Endodermal cell (in vitro differentiated cells): ENCODE measurements at regions not wholly inside any gene's neighbourhood (a gene's known extent, or its start where the extent isn't known, plus 50 kb on each side); places are given as distances from the start of the nearest gene placed in this dataset.

Source experiments
- DNase-seq: peaks from one replicate; pipeline ENCODE4 v3.0.0-alpha.2; 2017
- H3K27ac ChIP-seq: 2 replicates; pipeline ENCODE4 v1.5.1; 2013; ENCODE audit warnings: mild to moderate bottlenecking, low read depth, low read length, moderate library complexity
- H3K27me3 ChIP-seq: 2 replicates; pipeline ENCODE4 v1.6.1; 2013; ENCODE audit warnings: mild to moderate bottlenecking, low read length, moderate library complexity; ENCODE audit not compliant: insufficient read depth, control insufficient read depth, poor library complexity, severe bottlenecking
- H3K36me3 ChIP-seq: 2 replicates; pipeline ENCODE4 v1.7.0; 2013; ENCODE audit warnings: mild to moderate bottlenecking, low read length, moderate library complexity; ENCODE audit not compliant: control insufficient read depth, insufficient read depth
- H3K4me1 ChIP-seq: one replicate; pipeline ENCODE4 v1.7.0; 2013; ENCODE audit warnings: low read length; ENCODE audit not compliant: control insufficient read depth, insufficient read depth
- H3K4me3 ChIP-seq: 2 replicates; pipeline ENCODE4 v1.5.1; 2013; ENCODE audit warnings: mild to moderate bottlenecking, low read length, moderate library complexity
- H3K9ac ChIP-seq: 2 replicates; pipeline ENCODE4 v1.6.1; 2013; ENCODE audit warnings: mild to moderate bottlenecking, low read length, moderate library complexity; ENCODE audit not compliant: poor library complexity, severe bottlenecking; ENCODE audit errors: extremely low read depth
- H3K9me3 ChIP-seq: 2 replicates; pipeline ENCODE4 v1.6.1; 2013; ENCODE audit warnings: mild to moderate bottlenecking, low read length, moderate library complexity; ENCODE audit not compliant: control insufficient read depth
- H3K27ac Mint-ChIP-seq: 2 replicates; pipeline ENCODE4 v1.8.0; 2020; ENCODE audit warnings: mixed read lengths
- H3K27me3 Mint-ChIP-seq: 2 replicates; pipeline ENCODE4 v1.8.0; 2021; ENCODE audit warnings: mild to moderate bottlenecking, mixed read lengths; ENCODE audit not compliant: insufficient read depth
- H3K36me3 Mint-ChIP-seq: 2 replicates; pipeline ENCODE4 v1.8.0; 2020; ENCODE audit warnings: low read depth, mixed read lengths
- H3K4me1 Mint-ChIP-seq: 2 replicates; pipeline ENCODE4 v1.8.0; 2020; ENCODE audit warnings: mixed read lengths
- H3K4me3 Mint-ChIP-seq: 2 replicates; pipeline ENCODE4 v1.8.0; 2020; ENCODE audit warnings: mild to moderate bottlenecking, moderate library complexity, mixed read lengths
- H3K9me3 Mint-ChIP-seq: 2 replicates; pipeline ENCODE4 v1.8.0; 2020; ENCODE audit warnings: mild to moderate bottlenecking, mixed read lengths
- CTCF ChIP-seq: fragments of 200-600 bp; sonication (generic); conservative IDR thresholded peaks from 2 replicates; pipeline ENCODE4 v1.5.0; 2021; ENCODE audit warnings: antibody characterized with exemption, mild to moderate bottlenecking
- WGBS, 2 experiments: methylation state at CpG; one replicate each; pipeline versions ENCODE4 v1.1.5 to v1.1.7; 2013; ENCODE audit warnings: missing lambda C conversion rate in 2 of 2, mixed read lengths in 1 of 2; ENCODE audit not compliant: insufficient coverage in 1 of 2, insufficient read length in 1 of 2; 5-methylcytosine and 5-hydroxymethylcytosine counted together

GRCh38 chr2:236706803-236707202 is 137.2 kb downstream of the ACKR3 start:
- H3K4me3 ChIP-seq = no peak overlapping the region
- H3K27me3 Mint-ChIP-seq = no peaks in the 10 kb centered on the region
- H3K4me1 Mint-ChIP-seq = peaks cover 13% of the 10 kb centered on the region

DNA sequence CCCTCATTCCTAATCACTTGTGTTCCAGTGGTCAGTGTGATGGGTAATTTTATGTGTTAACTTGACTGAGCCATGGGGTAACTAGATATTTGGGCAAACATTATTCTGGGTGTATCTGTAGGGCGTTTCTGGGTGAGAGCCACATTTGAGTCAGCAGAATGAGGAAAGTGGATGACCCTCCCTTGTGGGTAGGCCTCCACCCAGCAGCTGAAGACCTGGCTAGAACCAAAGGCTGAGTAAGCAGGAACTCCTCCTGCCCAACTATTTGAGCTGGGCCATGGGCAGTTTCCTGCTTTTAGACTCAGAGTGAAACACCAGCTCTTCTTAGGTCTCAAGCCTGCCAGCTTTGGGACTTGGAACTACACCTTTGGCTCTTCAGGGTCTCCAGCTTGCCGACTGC is 141.8 kb downstream of the ACKR3 start:
- peaks cover 2% of the 10 kb centered on the region for H3K27me3 Mint-ChIP-seq
- H3K27ac Mint-ChIP-seq = no peak overlapping the region
- Histone ChIP-seq H3K4me3 (no peak overlapping the region), H3K27me3 (no peaks in the 10 kb centered on the region), H3K36me3 (no peaks in the 10 kb centered on the region), H3K9ac (no peak overlapping the region), H3K9me3 (no peaks in the 10 kb centered on the region), H3K27ac (no peak overlapping the region), H3K4me1 (peaks cover 6% of the 10 kb centered on the region)
- H3K9me3 Mint-ChIP-seq = no peaks in the 10 kb centered on the region
- TF ChIP-seq CTCF = no peak
- 86 to 91% methylated on average over 2 of the region's 2 CpGs for WGBS, 2 experiments
- DNase-seq = no peak
- H3K36me3 Mint-ChIP-seq = no peaks in the 10 kb centered on the region
- H3K4me3 Mint-ChIP-seq = no peak overlapping the region
- H3K4me1 Mint-ChIP-seq = peaks cover 30% of the 10 kb centered on the region

More at GRCh38 chr2:236706803-236707202, 137.2 kb downstream of the ACKR3 start:
- no peak overlapping the region for H3K27ac ChIP-seq
- TF ChIP-seq CTCF = no peak
- H3K9ac ChIP-seq = no peak overlapping the region
- H3K36me3 Mint-ChIP-seq = no peaks in the 10 kb centered on the region
- H3K27ac Mint-ChIP-seq = no peak overlapping the region
- no peaks in the 10 kb centered on the region for H3K9me3 ChIP-seq
- H3K4me1 ChIP-seq = peaks cover 11% of the 10 kb centered on the region
- no peaks in the 10 kb centered on the region for H3K9me3 Mint-ChIP-seq
- H3K4me3 Mint-ChIP-seq = no peak overlapping the region
- no peak for DNase-seq
- no peaks in the 10 kb centered on the region for H3K36me3 ChIP-seq
- no peaks in the 10 kb centered on the region for H3K27me3 ChIP-seq

DNA sequence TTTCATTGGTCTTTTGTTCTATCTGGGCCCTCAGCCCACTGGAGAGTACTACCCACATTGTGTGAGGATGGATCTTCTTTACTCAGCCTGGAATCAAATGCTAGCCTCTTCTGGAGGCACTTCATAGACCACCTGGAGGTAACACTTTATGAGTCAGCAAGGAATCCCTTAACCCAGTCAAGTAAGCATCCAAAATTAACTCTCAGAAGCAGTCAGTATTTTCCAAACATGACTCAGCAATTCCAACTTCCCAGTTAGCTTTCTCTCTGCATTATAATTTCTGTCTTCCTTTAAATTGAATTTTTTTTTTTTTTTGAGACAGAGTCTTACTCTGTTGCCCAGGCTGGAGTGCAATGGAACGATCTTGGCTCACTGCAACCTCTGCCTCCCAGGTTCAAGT is 142.7 kb downstream of the ACKR3 start:
- no peaks in the 10 kb centered on the region for H3K36me3 ChIP-seq
- Mint-ChIP-seq H3K9me3 (no peaks in the 10 kb centered on the region), H3K27ac (peak overlapping the region; percentile 70), H3K4me1 (peaks cover 31% of the 10 kb centered on the region), H3K27me3 (peaks cover 2% of the 10 kb centered on the region), H3K4me3 (no peak overlapping the region), H3K36me3 (no peaks in the 10 kb centered on the region)
- no peak for DNase-seq
- H3K9ac ChIP-seq = no peak overlapping the region
- H3K27me3 ChIP-seq = no peaks in the 10 kb centered on the region
- H3K27ac ChIP-seq = no peak overlapping the region
- H3K9me3 ChIP-seq = no peaks in the 10 kb centered on the region
- 100% methylated on average over 1 of the region's 1 CpG; no CpG with 5 or more reads in 1 of the 2 experiments for WGBS, 2 experiments
- H3K4me3 ChIP-seq = no peak overlapping the region
- H3K4me1 ChIP-seq = peaks cover 6% of the 10 kb centered on the region
- TF ChIP-seq CTCF = no peak
